H7 (cell line): ENCODE measurements at regions not wholly inside any gene's neighbourhood (a gene's known extent, or its start where the extent isn't known, plus 50 kb on each side); places are given as distances from the start of the nearest gene placed in this dataset.
A peak's percentile ranks its signal among the peaks of the same experiment; 100 is the strongest.

Experiments used
- DNase-seq: peaks from one replicate; pipeline ENCODE4 v3.0.0; 2012
- H3K27me3 ChIP-seq: 2 replicates; pipeline ENCODE4 v1.6.0; 2011; ENCODE audit warnings: mild to moderate bottlenecking, low read length; ENCODE audit not compliant: control insufficient read depth, insufficient read depth
- H3K36me3 ChIP-seq: replicated peaks from 2 replicates; pipeline ENCODE4 v1.5.1; 2011; ENCODE audit warnings: low read length; ENCODE audit not compliant: control insufficient read depth, insufficient read depth
- H3K4me3 ChIP-seq: 2 replicates; pipeline ENCODE4 v1.5.1; 2011; ENCODE audit warnings: low read depth, mild to moderate bottlenecking, control low read depth, low read length, moderate library complexity; ENCODE audit not compliant: insufficient read depth

DNA sequence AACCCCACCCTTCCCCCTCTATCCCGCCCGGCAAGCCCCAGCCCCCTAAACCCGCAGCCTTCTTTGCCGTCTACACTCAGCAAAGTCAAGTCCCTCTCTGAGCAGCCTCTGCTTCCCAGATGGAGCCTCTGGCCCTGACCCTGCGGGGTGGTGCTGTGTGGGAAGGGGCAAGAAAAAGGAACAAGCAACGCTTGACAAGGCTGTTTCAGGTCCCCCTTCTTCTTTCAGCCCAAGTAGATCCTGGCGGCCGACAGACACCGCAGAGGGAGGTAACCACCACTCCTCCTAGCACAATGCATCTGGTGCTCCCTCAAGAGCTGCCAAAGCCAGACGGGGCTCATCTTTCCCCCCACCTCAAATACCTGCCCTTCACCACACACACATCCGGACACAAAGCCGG, 178.3 kb downstream of the ENGASE start:
- no peak overlapping the region for H3K4me3 ChIP-seq
- no peaks in the 10 kb centered on the region for H3K27me3 ChIP-seq
- DNase-seq: no peak
- H3K36me3 ChIP-seq: no peaks in the 10 kb centered on the region

DNA sequence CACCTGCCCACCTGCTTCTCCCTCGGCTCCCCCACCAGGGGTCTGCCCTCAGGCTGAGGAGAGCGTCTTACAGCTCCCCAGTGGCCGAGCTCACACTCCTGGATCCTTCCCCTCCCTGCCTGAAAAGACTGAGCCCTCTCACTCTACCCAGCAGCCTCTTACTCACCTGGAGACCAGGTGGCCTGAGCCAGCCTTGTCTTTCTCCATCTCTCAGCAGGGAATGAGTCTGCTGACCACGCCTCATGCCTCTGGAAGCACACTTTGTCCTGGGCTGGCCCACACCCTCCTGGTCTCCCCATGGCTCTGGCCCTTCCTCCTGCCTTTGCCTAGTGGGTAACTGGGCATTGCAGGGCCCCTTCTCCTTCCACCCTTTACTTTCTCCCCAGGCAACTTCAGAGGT, 177.2 kb downstream of the ENGASE start:
- H3K36me3 ChIP-seq: no peaks in the 10 kb centered on the region
- DNase-seq: no peak
- H3K4me3 ChIP-seq: no peak overlapping the region
- H3K27me3 ChIP-seq: no peaks in the 10 kb centered on the region

DNA sequence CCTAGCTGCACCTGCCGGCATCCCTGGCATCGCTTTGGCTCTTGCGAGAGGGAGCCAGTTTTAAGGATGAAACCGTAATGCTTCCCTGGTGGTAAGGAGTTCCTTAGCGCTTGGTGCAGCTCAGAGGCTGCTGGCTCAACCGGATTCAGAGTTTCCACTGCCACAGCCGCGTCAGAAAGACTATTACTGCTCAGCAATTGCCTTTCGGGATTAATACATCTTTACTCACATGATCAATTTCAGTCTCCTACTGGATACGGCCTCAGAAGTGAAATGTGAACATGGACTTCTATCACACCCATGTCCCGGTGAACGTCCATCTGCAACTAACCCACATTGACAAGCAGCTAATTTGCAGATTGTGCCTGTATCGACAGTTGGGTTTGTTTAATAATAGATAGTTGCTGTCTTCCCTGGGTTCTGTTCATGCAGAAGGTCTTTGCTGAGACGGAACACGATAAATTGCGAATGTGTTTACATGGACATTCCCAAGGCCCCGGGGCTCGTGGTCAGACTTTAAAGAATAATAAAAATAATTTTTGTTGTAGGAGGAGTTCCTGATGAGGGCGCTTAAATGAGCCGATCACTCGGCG, 175.4 kb downstream of the ENGASE start:
- no peak for DNase-seq
- Histone ChIP-seq H3K36me3 (no peaks in the 10 kb centered on the region), H3K4me3 (no peak overlapping the region), H3K27me3 (no peaks in the 10 kb centered on the region)

DNA sequence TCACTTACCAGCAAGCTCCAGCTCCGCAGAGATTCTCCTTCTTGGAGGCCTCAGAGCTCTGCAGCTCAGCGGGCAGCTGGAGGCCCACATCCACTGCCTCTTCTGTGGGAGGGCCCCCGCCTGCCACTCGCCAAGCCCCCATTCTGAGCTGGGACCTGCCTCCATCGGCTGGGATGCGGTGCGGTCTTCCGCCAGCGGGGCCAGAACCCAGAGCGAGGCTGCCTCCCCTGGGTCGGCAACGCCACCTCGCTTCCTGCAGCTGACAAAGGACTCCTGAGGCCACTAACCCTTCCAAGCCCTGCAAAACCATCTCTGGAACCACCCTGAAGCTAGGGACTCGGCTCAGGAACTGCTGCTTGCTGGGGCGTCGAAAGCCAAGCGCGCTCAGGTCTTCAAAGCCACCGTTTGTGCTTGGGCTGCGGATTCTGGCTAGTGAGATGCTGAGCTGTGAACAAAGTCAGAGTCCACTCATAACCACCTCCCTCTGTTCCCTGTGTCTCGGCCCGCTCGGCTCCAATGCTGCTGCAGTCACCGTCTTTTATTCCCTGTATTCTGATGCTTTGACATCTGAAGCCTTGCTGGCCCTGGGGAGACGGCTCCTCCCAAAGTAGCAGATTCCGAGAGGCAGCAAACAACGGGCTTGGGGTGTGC, 174.3 kb downstream of the ENGASE start:
- no peaks in the 10 kb centered on the region for H3K36me3 ChIP-seq
- no peaks in the 10 kb centered on the region for H3K27me3 ChIP-seq
- no peak overlapping the region for H3K4me3 ChIP-seq
- peak; percentile 76 for DNase-seq

DNA sequence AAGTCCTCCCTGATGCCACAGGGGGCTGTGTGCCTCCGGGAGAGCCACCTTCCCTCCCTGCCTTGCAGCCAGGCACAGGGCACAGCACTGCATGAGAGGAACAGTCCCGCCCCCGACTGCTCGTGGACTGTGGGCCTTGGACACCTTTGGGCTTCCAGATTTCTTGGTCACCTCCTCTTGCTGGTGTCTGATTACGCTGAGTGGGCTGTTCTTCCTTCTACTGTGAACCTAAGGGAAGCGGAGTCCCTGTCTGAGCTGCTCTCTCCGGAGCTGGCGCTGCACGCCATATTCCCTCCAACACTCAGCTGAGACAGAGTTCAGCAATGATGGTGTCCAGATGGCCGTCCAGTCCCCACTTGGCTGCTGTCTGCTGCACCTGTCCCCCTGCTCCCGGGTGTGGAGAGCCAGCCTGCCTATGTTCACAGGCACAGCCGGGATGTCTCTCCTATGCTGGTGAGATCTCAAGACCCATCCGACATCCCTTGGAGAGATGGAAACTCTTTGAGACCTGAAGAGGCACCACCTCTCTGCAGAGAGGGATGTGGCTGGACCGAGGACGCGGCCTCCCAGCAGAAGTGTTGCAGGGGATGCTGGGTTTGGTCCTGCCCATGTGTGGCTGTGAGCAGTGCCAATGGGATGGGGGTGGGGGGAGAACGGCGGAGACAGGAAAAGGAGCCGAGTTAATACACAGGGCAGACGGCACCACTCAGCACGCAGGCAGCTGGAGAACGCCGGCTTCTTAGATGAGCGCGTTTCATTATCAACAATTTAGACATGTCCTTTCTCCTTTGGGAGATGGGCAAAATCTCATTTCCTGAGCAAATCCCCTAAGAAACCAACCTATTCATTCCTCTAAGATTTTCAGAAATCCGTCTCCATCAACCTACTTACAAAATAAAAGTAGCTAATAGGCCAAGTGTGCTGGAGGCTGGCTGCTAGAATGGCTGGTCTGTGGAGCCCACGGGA, 171.9 kb downstream of the ENGASE start:
- no peak for DNase-seq
- no peaks in the 10 kb centered on the region for H3K27me3 ChIP-seq

DNA sequence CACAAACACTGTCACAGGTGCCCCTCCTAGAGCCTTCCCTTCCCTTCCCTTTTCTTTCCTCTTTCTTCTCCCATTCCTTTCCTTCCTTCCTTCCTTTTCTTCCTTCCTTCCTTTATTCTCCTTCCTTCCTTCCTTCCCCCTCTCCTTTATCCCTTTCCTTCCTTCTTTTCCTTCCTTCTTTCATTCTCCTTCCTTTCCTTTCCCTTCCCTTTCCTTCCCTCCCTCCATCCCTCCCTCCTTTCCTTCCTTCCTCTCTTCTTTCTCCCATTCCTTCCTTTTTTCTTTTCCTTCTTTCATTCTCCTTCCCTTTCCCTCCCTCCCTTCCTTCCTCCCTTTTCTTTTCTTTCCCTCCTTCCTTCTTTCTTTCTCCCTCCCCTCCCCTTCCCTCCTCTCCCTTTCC, 170.0 kb downstream of the ENGASE start:
- no peaks in the 10 kb centered on the region for H3K27me3 ChIP-seq
- no peak for DNase-seq
- H3K4me3 ChIP-seq: no peak overlapping the region
- H3K36me3 ChIP-seq: no peaks in the 10 kb centered on the region

More for the DNA sequence above, 171.9 kb downstream of the ENGASE start:
- no peak overlapping the region for H3K4me3 ChIP-seq
- no peaks in the 10 kb centered on the region for H3K36me3 ChIP-seq

DNA sequence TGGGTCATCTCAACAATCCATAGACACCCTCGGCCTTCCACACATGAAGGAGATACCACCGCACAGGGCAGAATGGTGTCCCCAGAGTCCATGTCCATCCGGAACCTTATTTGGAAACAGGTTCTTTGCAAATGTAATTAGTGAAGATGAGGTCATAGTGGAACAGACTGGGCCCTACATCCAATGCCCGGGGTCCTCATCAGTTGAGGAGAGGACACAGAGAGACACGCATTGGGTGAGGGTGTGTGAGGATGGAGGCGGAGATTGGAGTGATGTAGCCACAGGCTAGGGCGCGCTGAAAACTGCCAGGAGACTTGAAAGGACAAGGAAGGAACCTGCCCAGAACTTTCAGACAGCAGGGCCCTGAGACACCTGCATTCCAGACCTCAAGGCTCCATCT, 169.4 kb downstream of the ENGASE start:
- Histone ChIP-seq H3K4me3 (no peak overlapping the region), H3K27me3 (no peaks in the 10 kb centered on the region), H3K36me3 (no peaks in the 10 kb centered on the region)
- no peak for DNase-seq

DNA sequence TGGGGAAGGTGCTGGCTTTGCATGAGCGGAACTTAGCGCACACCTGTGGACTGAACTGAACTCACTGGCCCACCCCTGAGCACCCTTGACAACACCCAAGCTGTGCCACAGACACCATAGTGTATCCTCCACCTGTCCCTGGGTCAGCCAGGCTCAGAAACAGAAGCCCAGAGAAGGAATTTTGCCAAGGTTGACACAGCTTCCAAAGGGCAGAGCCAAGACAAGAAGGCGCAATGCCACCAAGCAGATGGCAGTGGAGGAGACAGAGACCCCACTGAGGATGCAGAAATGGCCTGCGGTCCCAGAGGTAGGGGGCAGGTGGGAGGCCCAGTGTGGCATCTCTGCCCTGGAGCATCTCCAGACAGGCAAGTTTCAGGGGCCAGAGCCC, 169.0 kb downstream of the ENGASE start:
- H3K4me3 ChIP-seq: no peak overlapping the region
- no peak for DNase-seq
- no peaks in the 10 kb centered on the region for H3K27me3 ChIP-seq
- no peaks in the 10 kb centered on the region for H3K36me3 ChIP-seq

DNA sequence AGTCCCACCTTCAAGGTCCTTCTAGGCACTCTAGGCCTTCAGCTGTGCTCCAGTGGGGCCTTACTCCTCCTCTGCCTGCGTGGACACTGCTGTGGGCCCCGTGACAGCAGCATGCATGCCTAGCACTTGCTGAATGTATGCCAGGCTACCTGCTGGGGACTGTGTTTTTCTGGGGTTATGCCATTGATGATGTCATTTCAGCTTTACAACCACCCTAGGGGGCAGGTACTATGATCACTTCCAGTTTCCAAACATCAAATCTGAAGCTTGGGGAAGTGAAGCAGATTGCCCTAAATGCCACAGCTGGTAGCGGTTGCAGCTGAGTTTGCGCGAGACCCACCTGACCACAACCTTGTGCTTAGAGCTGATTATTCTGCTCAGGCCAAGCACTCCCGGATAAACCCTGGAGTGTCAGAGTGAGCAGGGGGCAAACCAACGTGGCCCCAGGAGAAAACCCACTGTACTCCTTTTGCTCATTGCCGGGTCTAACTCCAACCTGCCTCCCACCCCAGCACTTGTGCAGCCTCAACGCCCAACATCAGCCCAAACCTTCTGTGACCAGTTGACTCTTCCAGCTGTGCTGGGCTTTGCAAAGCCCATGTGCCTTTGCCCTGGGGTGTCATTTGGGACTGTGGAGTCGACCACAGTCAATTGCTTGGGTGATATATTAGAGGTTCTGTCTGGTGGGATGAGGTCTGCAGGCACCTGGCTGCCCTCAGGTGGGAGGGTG, 168.4 kb downstream of the ENGASE start:
- no peak overlapping the region for H3K4me3 ChIP-seq
- H3K36me3 ChIP-seq: no peaks in the 10 kb centered on the region
- DNase-seq: no peak
- no peaks in the 10 kb centered on the region for H3K27me3 ChIP-seq

DNA sequence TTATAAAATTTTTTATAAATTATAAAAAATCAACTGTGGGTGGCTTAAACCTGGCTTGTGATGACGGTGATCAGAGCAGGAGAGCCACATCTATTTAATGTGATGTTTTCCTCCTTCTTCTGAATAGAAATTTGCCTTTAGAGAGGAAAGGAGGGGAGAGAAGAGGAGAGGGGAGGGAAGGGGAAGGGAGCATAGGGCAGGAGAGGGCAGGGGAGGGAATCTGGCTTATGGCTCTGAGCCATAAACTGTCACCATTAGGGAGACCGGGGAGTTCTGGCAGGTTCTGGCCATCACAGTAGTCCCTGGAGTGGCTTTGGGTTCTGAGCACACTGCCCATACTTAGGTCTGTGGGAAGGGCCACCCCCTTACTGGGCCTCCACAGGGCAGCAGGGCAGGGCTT, 167.8 kb downstream of the ENGASE start:
- Histone ChIP-seq H3K36me3 (no peaks in the 10 kb centered on the region), H3K27me3 (no peaks in the 10 kb centered on the region), H3K4me3 (no peak overlapping the region)
- DNase-seq: no peak

DNA sequence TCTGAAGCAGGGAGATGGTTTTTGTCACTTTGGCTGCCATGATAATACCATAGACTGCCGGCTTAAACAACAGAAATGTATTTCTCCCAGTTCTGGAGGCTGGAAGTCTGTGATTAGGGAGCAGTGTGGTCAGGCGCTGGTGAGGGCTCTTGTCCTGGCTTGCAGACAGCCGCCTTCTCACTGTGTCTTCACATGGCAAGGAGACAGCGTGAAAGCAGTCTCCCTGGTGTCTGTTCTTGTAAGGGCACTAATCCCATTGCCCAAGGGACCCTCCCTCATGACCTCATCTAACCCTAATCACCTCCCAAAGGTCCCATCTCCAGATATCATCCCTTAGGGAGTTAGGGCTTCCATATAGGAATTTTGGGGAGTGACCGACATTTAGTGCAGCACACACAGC, 167.0 kb downstream of the ENGASE start:
- H3K4me3 ChIP-seq: no peak overlapping the region
- H3K27me3 ChIP-seq: no peaks in the 10 kb centered on the region
- no peak for DNase-seq
- no peaks in the 10 kb centered on the region for H3K36me3 ChIP-seq

DNA sequence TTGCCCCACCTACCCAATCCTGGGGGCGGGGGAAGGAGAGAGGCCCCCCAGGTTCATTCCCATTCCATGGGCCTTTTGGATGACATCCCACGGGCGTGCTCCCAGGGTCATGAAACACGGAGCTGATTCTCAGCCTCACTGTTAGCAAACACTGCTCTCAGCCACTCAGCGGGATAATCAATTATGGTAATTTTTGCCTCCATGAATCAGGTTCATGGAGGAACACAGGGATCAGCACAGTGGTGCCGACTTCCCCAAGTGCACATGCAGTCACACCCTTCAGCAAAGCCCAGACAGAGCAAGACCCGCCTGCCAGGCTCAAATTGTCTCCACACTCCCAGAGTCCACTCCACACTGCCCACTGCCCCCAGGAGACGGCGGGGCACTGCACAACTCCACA, 164.6 kb downstream of the ENGASE start:
- Histone ChIP-seq H3K4me3 (no peak overlapping the region), H3K36me3 (no peaks in the 10 kb centered on the region), H3K27me3 (no peaks in the 10 kb centered on the region)
- no peak for DNase-seq

DNA sequence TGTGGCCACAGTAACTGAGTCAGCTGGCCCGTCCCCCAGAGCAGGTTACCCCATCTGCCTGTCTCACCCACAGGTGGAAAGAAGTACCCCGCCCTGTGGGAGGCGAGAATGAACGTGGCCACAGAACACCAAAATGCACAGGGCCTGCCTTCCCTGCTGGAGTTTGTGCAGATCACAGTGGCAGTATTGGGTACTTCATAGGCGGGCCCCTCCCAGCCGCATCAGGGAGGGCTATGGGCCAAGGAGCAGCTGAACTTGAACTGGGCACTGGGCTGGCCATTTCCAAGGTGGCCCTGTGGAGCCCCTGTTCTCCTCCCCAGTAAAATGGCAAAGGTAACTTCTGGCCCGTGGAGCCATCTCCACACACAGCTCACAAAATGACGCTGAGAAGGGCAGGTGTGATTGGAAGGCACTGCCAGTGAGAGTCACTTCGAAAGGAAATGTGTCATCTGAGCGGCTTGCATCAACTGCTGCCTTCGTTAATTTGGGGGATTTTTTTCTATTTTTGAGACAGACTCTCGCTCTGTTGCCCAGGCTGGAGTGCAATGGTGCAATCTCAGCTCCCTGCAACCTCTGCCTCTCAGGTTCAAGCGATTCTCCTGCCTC, 162.9 kb downstream of the ENGASE start:
- no peak for DNase-seq
- Histone ChIP-seq H3K27me3 (no peaks in the 10 kb centered on the region), H3K36me3 (no peaks in the 10 kb centered on the region), H3K4me3 (no peak overlapping the region)

DNA sequence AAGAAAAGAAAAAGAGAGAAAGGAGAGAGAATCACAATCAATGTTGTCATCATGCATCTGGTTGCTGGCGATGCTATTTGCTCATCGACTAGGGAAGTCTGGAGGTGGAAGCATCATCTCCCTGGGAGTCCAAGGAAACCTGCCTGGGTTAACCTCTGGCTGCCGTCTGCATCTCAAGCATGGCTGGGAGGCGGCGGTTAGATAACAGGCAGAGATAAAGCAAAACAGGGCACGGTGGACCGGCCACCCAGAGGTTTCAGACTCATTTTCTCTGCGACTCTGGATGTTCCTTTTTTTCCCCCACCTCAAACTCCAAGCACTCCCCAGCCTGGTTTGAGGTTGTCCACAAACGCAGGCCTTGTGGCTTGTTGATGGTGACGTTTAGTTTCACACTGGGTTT, 161.2 kb downstream of the ENGASE start:
- H3K27me3 ChIP-seq: no peaks in the 10 kb centered on the region

More for the DNA sequence above, 161.2 kb downstream of the ENGASE start:
- Histone ChIP-seq H3K36me3 (no peaks in the 10 kb centered on the region), H3K4me3 (no peak overlapping the region)
- peak; percentile 61 for DNase-seq
